ENCODE measurements at regions not wholly inside any gene's neighbourhood (a gene's known extent, or its start where the extent isn't known, plus 50 kb on each side); places are given as distances from the start of the nearest gene placed in this dataset.

DNA sequence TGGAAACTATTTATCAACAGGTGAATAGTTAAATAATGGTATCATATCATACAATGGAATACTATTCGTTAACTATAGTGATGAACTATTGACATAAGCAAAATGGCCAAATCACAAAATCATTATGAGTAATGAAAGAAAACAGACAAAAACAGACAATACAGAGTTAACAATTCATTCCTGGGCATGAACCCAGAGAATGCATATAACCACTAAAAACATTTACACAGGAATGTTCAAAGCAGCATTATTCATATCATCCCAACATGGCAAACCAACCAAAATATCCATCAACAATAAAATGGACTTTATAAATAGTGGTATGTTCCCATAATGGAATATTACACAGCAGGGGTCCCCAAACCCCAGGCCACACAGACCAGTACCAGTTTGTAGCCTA, 131.2 kb upstream of the CYP1B1 start:
- TF ChIP-seq, protein P1, sequence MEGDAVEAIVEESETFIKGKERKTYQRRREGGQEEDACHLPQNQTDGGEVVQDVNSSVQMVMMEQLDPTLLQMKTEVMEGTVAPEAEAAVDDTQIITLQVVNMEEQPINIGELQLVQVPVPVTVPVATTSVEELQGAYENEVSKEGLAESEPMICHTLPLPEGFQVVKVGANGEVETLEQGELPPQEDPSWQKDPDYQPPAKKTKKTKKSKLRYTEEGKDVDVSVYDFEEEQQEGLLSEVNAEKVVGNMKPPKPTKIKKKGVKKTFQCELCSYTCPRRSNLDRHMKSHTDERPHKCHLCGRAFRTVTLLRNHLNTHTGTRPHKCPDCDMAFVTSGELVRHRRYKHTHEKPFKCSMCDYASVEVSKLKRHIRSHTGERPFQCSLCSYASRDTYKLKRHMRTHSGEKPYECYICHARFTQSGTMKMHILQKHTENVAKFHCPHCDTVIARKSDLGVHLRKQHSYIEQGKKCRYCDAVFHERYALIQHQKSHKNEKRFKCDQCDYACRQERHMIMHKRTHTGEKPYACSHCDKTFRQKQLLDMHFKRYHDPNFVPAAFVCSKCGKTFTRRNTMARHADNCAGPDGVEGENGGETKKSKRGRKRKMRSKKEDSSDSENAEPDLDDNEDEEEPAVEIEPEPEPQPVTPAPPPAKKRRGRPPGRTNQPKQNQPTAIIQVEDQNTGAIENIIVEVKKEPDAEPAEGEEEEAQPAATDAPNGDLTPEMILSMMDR (conservative IDR thresholded peaks at IDR 0.05; ENCODE audit: low read length) = no peak
- TF ChIP-seq EZH2phosphoT487 (IDR thresholded peaks at IDR 0.05; ENCODE audit: borderline replicate concordance, low read depth, low read length) = no peak
